Kidney (tissue), 13 donors: ENCODE measurements at regions not wholly inside any gene's neighbourhood (a gene's known extent, or its start where the extent isn't known, plus 50 kb on each side); places are given as distances from the start of the nearest gene placed in this dataset.

Experiments
- DNase-seq, 5 donors: peaks; one replicate each; pipeline ENCODE4 v3.0.0-alpha.2; 2013 to 2020
- FAIRE-seq: peaks from 2 replicates; lab custom pipeline; 2012; peaks lifted over from hg19 to GRCh38; lab: Jason Lieb, UNC
- H3K27ac ChIP-seq, 2 donors: one replicate each; pipeline ENCODE4 v1.7.0; 2013; ENCODE audit warnings: low read depth in 2 of 2, low read length in 2 of 2, inconsistent platforms in 1 of 2
- H3K27me3 ChIP-seq: one replicate; pipeline ENCODE4 v1.7.1; 2013; ENCODE audit warnings: low read length, inconsistent platforms; ENCODE audit not compliant: control insufficient read depth, insufficient read depth
- H3K36me3 ChIP-seq, 3 donors: one replicate each; pipeline versions ENCODE4 v1.7.0 to v1.7.1; 2013; ENCODE audit warnings: low read length in 3 of 3, control low read depth in 1 of 3, inconsistent platforms in 1 of 3; ENCODE audit not compliant: insufficient read depth in 3 of 3, control insufficient read depth in 2 of 3
- H3K4me1 ChIP-seq, 3 donors: one replicate each; pipeline versions ENCODE4 v1.7.0 to v1.7.1; 2013; ENCODE audit warnings: low read length in 3 of 3, inconsistent platforms in 1 of 3, low read depth in 1 of 3; ENCODE audit not compliant: control insufficient read depth in 2 of 3, insufficient read depth in 2 of 3
- H3K4me3 ChIP-seq, 3 donors: one replicate each; pipeline versions ENCODE4 v1.7.0 to v1.8.1; 2013; ENCODE audit warnings: low read length in 3 of 3, control low read depth in 1 of 3, inconsistent platforms in 1 of 3
- H3K9ac ChIP-seq, 3 donors: one replicate each; pipeline versions ENCODE4 v1.7.0 to v1.7.1; 2013; ENCODE audit warnings: low read length in 3 of 3, control low read depth in 1 of 3, inconsistent platforms in 1 of 3
- H3K9me3 ChIP-seq, 3 donors: one replicate each; pipeline versions ENCODE4 v1.7.0 to v1.7.1; 2013; ENCODE audit warnings: low read length in 3 of 3, control low read depth in 1 of 3, inconsistent platforms in 1 of 3; ENCODE audit not compliant: control insufficient read depth in 2 of 3, insufficient read depth in 1 of 3
- CTCF ChIP-seq: IDR thresholded peaks from 3 replicates; pipeline ENCODE4 v1.5.1; 2012; ENCODE audit warnings: mild to moderate bottlenecking, moderate library complexity, borderline replicate concordance; ENCODE audit not compliant: insufficient read depth; ENCODE audit errors: extremely low read depth
- intact Hi-C: fragments of 100-400 bp; cut with DNase I; formaldehyde crosslinking; loops from one replicate; pipeline ENCODE4 v1.11.1; 2022
- donor health status: control.
- donor health status: control.
- donor health status: control.
- donor health status: control.
- donor health status: control.
- donor health status: DM: yes; HTN: yes; CAD: no.
- donor health status: Normal renal cell carcinoma (clear cell type).

- TF ChIP-seq CTCF = no peak
- Histone ChIP-seq H3K36me3 (no peaks in the 10 kb centered on the region), H3K9ac (no peak overlapping the region), H3K27ac (no peak overlapping the region), H3K9me3 (no peaks in the 10 kb centered on the region), H3K27me3 (no peaks in the 10 kb centered on the region), H3K4me1 (peaks cover 0 to 2% (median 0%) of the 10 kb centered on the region in 3 donors), H3K4me3 (no peak overlapping the region)
- no peak for DNase-seq
- FAIRE-seq = no peak
- intact Hi-C loops = no loop called here
Measured at GRCh38 chr11:11075515-11076171, 217.8 kb upstream of the ZBED5 start.

- Histone ChIP-seq H3K27ac (no peak overlapping the region), H3K4me1 (peaks cover 0 to 3% (median 0%) of the 10 kb centered on the region in 3 donors), H3K9ac (no peak overlapping the region), H3K36me3 (no peaks in the 10 kb centered on the region), H3K4me3 (no peak overlapping the region), H3K27me3 (no peaks in the 10 kb centered on the region), H3K9me3 (no peaks in the 10 kb centered on the region)
- DNase-seq = no peak
- FAIRE-seq = no peak
- intact Hi-C loops = no loop called here
- no peak for TF ChIP-seq CTCF
Measured at GRCh38 chr11:11074686-11075335, 217.0 kb upstream of the ZBED5 start.

- DNase-seq = no peak
- no peak for TF ChIP-seq CTCF
- FAIRE-seq = no peak
- Histone ChIP-seq H3K9me3 (no peaks in the 10 kb centered on the region), H3K4me1 (peaks cover 0 to 4% (median 0%) of the 10 kb centered on the region in 3 donors), H3K4me3 (no peak overlapping the region), H3K9ac (no peak overlapping the region), H3K27me3 (no peaks in the 10 kb centered on the region), H3K36me3 (no peaks in the 10 kb centered on the region), H3K27ac (no peak overlapping the region)
- intact Hi-C loops = no loop called here
Measured at GRCh38 chr11:11073996-11074395, 216.1 kb upstream of the ZBED5 start.
